ENCODE measurements at regions not wholly inside any gene's neighbourhood (a gene's known extent, or its start where the extent isn't known, plus 50 kb on each side); places are given as distances from the start of the nearest gene placed in this dataset. TPM values are rescaled to one million over a fixed set of nuclear protein-coding genes. Genes with fewer than 3 reads are reported as not detected.

- H2AFZ ChIP-seq (replicated peaks) = peak overlapping the region; percentile 32
- Mint-ChIP-seq H3K9me3 (peaks cover 17% of the 10 kb centered on the region), H3K4me3 (no peak overlapping the region), H3K4me1 (peaks cover 2% of the 10 kb centered on the region), H3K27me3 (ENCODE audit: insufficient read depth, low read depth) (no peaks in the 10 kb centered on the region), H3K36me3 (peaks cover 3% of the 10 kb centered on the region), H3K27ac (no peak overlapping the region)
- H3K9ac ChIP-seq = no peak overlapping the region
- no peaks in the 10 kb centered on the region for H3K9me3 ChIP-seq (ENCODE audit: low read depth)
- H4K20me1 ChIP-seq (ENCODE audit: low read depth) = no peaks in the 10 kb centered on the region
- no peaks in the 10 kb centered on the region for H3K36me3 ChIP-seq
- no peaks in the 10 kb centered on the region for H3K27me3 ChIP-seq
- H3F3A ChIP-seq (ENCODE audit: low read depth) = no peaks in the 10 kb centered on the region
- H3K79me2 ChIP-seq (ENCODE audit: low read depth) = no peaks in the 10 kb centered on the region
- DNase-seq (ENCODE audit: low spot score) = no peak
- no peak overlapping the region for H3K27ac ChIP-seq
- no peak overlapping the region for H3K4me2 ChIP-seq
- no peak overlapping the region for H3K4me3 ChIP-seq
- TF ChIP-seq EZH2 (IDR thresholded peaks at IDR 0.05) = no peak
- TF ChIP-seq CTCF (IDR thresholded peaks at IDR 0.05) = no peak
- no peak for TF ChIP-seq EZH2phosphoT487 (IDR thresholded peaks at IDR 0.05)
- H3K4me1 ChIP-seq = peaks cover 6% of the 10 kb centered on the region
Measured at GRCh38 chr2:152815634-152816257, 97.3 kb downstream of the ARL6IP6 start.

GRCh38 chr2:152814475-152815030 is 96.1 kb downstream of the ARL6IP6 start:
- no peak overlapping the region for H3K4me2 ChIP-seq
- peaks cover 21% of the 10 kb centered on the region for H3K9me3 Mint-ChIP-seq
- no peak overlapping the region for H3K4me3 ChIP-seq

GRCh38 chr2:152813351-152813750 is 94.9 kb downstream of the ARL6IP6 start:
- peaks cover 6% of the 10 kb centered on the region for H3K4me1 ChIP-seq
- Mint-ChIP-seq H3K4me1 (peaks cover 2% of the 10 kb centered on the region), H3K4me3 (no peak overlapping the region), H3K36me3 (peaks cover 3% of the 10 kb centered on the region), H3K9me3 (peaks cover 21% of the 10 kb centered on the region), H3K27ac (no peak overlapping the region), H3K27me3 (ENCODE audit: insufficient read depth, low read depth) (no peaks in the 10 kb centered on the region)
- H3K36me3 ChIP-seq = no peaks in the 10 kb centered on the region
- no peak overlapping the region for H3K4me2 ChIP-seq
- no peak overlapping the region for H3K27ac ChIP-seq
- H4K20me1 ChIP-seq (ENCODE audit: low read depth) = no peaks in the 10 kb centered on the region
- H3K9me3 ChIP-seq (ENCODE audit: low read depth) = no peaks in the 10 kb centered on the region
- H3K27me3 ChIP-seq = no peaks in the 10 kb centered on the region
- TF ChIP-seq EZH2 (IDR thresholded peaks at IDR 0.05) = no peak
- no peaks in the 10 kb centered on the region for H3K79me2 ChIP-seq (ENCODE audit: low read depth)
- no peak overlapping the region for H2AFZ ChIP-seq (replicated peaks)
- no peak for DNase-seq (ENCODE audit: low spot score)
- H3F3A ChIP-seq (ENCODE audit: low read depth) = no peaks in the 10 kb centered on the region
- no peak overlapping the region for H3K4me3 ChIP-seq
- no peak overlapping the region for H3K9ac ChIP-seq

More at GRCh38 chr2:152814475-152815030, 96.1 kb downstream of the ARL6IP6 start:
- no peaks in the 10 kb centered on the region for H3K27me3 Mint-ChIP-seq (ENCODE audit: insufficient read depth, low read depth)
- DNase-seq (ENCODE audit: low spot score) = no peak
- Histone ChIP-seq H3K79me2 (ENCODE audit: low read depth) (no peaks in the 10 kb centered on the region), H3K9me3 (ENCODE audit: low read depth) (no peaks in the 10 kb centered on the region), H3K36me3 (no peaks in the 10 kb centered on the region), H3K27ac (no peak overlapping the region), H3F3A (ENCODE audit: low read depth) (no peaks in the 10 kb centered on the region), H2AFZ (replicated peaks) (no peak overlapping the region), H3K27me3 (no peaks in the 10 kb centered on the region), H4K20me1 (ENCODE audit: low read depth) (no peaks in the 10 kb centered on the region), H3K9ac (no peak overlapping the region), H3K4me1 (peaks cover 6% of the 10 kb centered on the region)
- no peak for TF ChIP-seq EZH2 (IDR thresholded peaks at IDR 0.05)
- TF ChIP-seq CTCF (IDR thresholded peaks at IDR 0.05) = no peak
- TF ChIP-seq EZH2phosphoT487 (IDR thresholded peaks at IDR 0.05) = no peak
- H3K4me1 Mint-ChIP-seq = peaks cover 2% of the 10 kb centered on the region
- no peak overlapping the region for H3K4me3 Mint-ChIP-seq
- H3K36me3 Mint-ChIP-seq = peaks cover 3% of the 10 kb centered on the region
- no peak overlapping the region for H3K27ac Mint-ChIP-seq

Small RNA genes in the stretch of these regions (small RNA-seq; reads per million reads assigned to genes)
- gene AC009969.1 (not detected), gene AC079150.2 (not detected)
